Gastrocnemius medialis (tissue), 4 donors: ENCODE measurements at regions not wholly inside any gene's neighbourhood (a gene's known extent, or its start where the extent isn't known, plus 50 kb on each side); places are given as distances from the start of the nearest gene placed in this dataset.

ENCODE experiments used
- ATAC-seq, 2 donors: fragments of 150-250 bp; one replicate each; pipeline ENCODE4 v1.9.1; 2016
- DNase-seq, 2 donors: peaks; one replicate each; pipeline ENCODE4 v3.0.0-alpha.2; 2019
- H3K27ac ChIP-seq, 4 donors: fragments of 200-600 bp; sonication (generic); 1 replicate in 1 of 4; 2 replicates in 3 of 4; pipeline ENCODE4 v1.5.1; 2016 to 2018; ENCODE audit warnings: mild to moderate bottlenecking in 2 of 4, moderate library complexity in 1 of 4
- H3K27me3 ChIP-seq, 3 donors: fragments of 200-600 bp; sonication (generic) in 2 of 3; 1 replicate in 1 of 3; 2 replicates in 2 of 3; pipeline versions ENCODE4 v1.5.1 to v1.6.0; 2016 to 2019; ENCODE audit warnings: mild to moderate bottlenecking in 1 of 3, moderate library complexity in 1 of 3
- H3K36me3 ChIP-seq, 2 donors: fragments of 200-600 bp; sonication (generic) in 1 of 2; one replicate each; pipeline ENCODE4 v1.5.1; 2017 to 2018
- H3K4me1 ChIP-seq, 2 donors: fragments of 200-600 bp; sonication (generic) in 1 of 2; one replicate each; pipeline ENCODE4 v1.5.1; 2016 to 2017; ENCODE audit warnings: mild to moderate bottlenecking in 2 of 2
- H3K4me3 ChIP-seq, 4 donors: fragments of 200-600 bp; sonication (generic) in 3 of 4; 1 replicate in 1 of 4; 2 replicates in 3 of 4; pipeline ENCODE4 v1.5.1; 2016 to 2019; ENCODE audit warnings: mild to moderate bottlenecking in 2 of 4
- H3K9me3 ChIP-seq, 3 donors: fragments of 200-600 bp; sonication (generic) in 2 of 3; 1 replicate in 1 of 3; 2 replicates in 2 of 3; pipeline ENCODE4 v1.5.1; 2016 to 2019
- CTCF ChIP-seq, 5 experiments: fragments of 450-650 bp in 3 of 5; fragments of 200-600 bp in 2 of 5; sonication (generic) in 2 of 5; IDR thresholded peaks in 4 of 5; conservative IDR thresholded peaks in 1 of 5; 1 replicate in 4 of 5; 2 replicates in 1 of 5; pipeline ENCODE4 v1.5.1; 2016 to 2019; ENCODE audit warnings: antibody characterized with exemption in 5 of 5, mild to moderate bottlenecking in 3 of 5, moderate library complexity in 3 of 5
- POLR2A ChIP-seq, 2 donors: fragments of 450-650 bp; IDR thresholded peaks; one replicate each; pipeline ENCODE4 v1.6.1; 2017; ENCODE audit warnings: antibody characterized with exemption in 2 of 2, mild to moderate bottlenecking in 2 of 2, moderate library complexity in 2 of 2
- in situ Hi-C, 4 donors: fragments of 200-750 bp; cut with MboI; loops; one replicate each; pipeline versions ENCODE4 v1.15.0 to v1.8.0; 2017; ENCODE audit warnings: low sequenced_read_pairs in 4 of 4
- intact Hi-C: fragments of 100-400 bp; cut with DNase I; formaldehyde crosslinking; loops from one replicate; pipeline ENCODE4 v1.15.1; 2023; ENCODE audit warnings: low total_unique reads

- ATAC-seq: no peak
- in situ Hi-C loops: no loop called here
- no peaks in the 10 kb centered on the region for H3K4me1 ChIP-seq
- TF ChIP-seq CTCF (IDR thresholded peaks at IDR 0.05 in 4 of 5, conservative IDR thresholded peaks at IDR 0.05 in 1 of 5) (no peak), POLR2A (IDR thresholded peaks at IDR 0.05) (no peak)
- intact Hi-C loops: no loop called here
- H3K4me3 ChIP-seq: no peak overlapping the region
- no peaks in the 10 kb centered on the region for H3K36me3 ChIP-seq
- H3K27me3 ChIP-seq: no peaks in the 10 kb centered on the region
- H3K9me3 ChIP-seq: no peaks in the 10 kb centered on the region
- no peak overlapping the region for H3K27ac ChIP-seq
- no peak for DNase-seq
Measured at GRCh38 chr7:45410893-45411292, 163.3 kb upstream of the ADCY1 start.

- Histone ChIP-seq H3K27ac (no peak overlapping the region), H3K27me3 (no peaks in the 10 kb centered on the region), H3K4me3 (no peak overlapping the region), H3K4me1 (no peaks in the 10 kb centered on the region), H3K36me3 (no peaks in the 10 kb centered on the region), H3K9me3 (no peaks in the 10 kb centered on the region)
- TF ChIP-seq POLR2A (IDR thresholded peaks at IDR 0.05) (no peak), CTCF (IDR thresholded peaks at IDR 0.05 in 4 of 5, conservative IDR thresholded peaks at IDR 0.05 in 1 of 5) (no peak)
- intact Hi-C loops (no loop called here), in situ Hi-C loops (no loop called here)
- ATAC-seq (no peak), DNase-seq (no peak)
Measured at GRCh38 chr7:45413419-45413818, 160.7 kb upstream of the ADCY1 start.

- no peak overlapping the region for H3K27ac ChIP-seq
- in situ Hi-C loops: no loop called here
- H3K9me3 ChIP-seq: no peaks in the 10 kb centered on the region
- H3K4me3 ChIP-seq: no peak overlapping the region
- H3K4me1 ChIP-seq: no peaks in the 10 kb centered on the region
- H3K36me3 ChIP-seq: no peaks in the 10 kb centered on the region
- H3K27me3 ChIP-seq: no peaks in the 10 kb centered on the region
- no peak for DNase-seq
- intact Hi-C loops: no loop called here
- no peak for ATAC-seq
- TF ChIP-seq CTCF (IDR thresholded peaks at IDR 0.05 in 4 of 5, conservative IDR thresholded peaks at IDR 0.05 in 1 of 5) (no peak), POLR2A (IDR thresholded peaks at IDR 0.05) (no peak)
Measured at GRCh38 chr7:45414226-45414625, 159.9 kb upstream of the ADCY1 start.

GRCh38 chr7:45415265-45415664 lies 158.9 kb upstream of the ADCY1 start:
- no peak overlapping the region for H3K4me3 ChIP-seq
- no peaks in the 10 kb centered on the region for H3K9me3 ChIP-seq
- in situ Hi-C loops (no loop called here), intact Hi-C loops (no loop called here)
- no peaks in the 10 kb centered on the region for H3K4me1 ChIP-seq
- no peak for ATAC-seq
- H3K27ac ChIP-seq: no peak overlapping the region
- no peaks in the 10 kb centered on the region for H3K36me3 ChIP-seq
- DNase-seq: no peak
- no peak for TF ChIP-seq POLR2A (IDR thresholded peaks at IDR 0.05)
- no peak for TF ChIP-seq CTCF (IDR thresholded peaks at IDR 0.05 in 4 of 5, conservative IDR thresholded peaks at IDR 0.05 in 1 of 5)
- H3K27me3 ChIP-seq: no peaks in the 10 kb centered on the region

GRCh38 chr7:45416846-45417245 lies 157.3 kb upstream of the ADCY1 start:
- Histone ChIP-seq H3K4me3 (no peak overlapping the region), H3K36me3 (no peaks in the 10 kb centered on the region), H3K4me1 (no peaks in the 10 kb centered on the region), H3K27me3 (no peaks in the 10 kb centered on the region), H3K27ac (no peak overlapping the region), H3K9me3 (no peaks in the 10 kb centered on the region)
- TF ChIP-seq POLR2A (IDR thresholded peaks at IDR 0.05): no peak
- no peak for TF ChIP-seq CTCF (IDR thresholded peaks at IDR 0.05 in 4 of 5, conservative IDR thresholded peaks at IDR 0.05 in 1 of 5)
- ATAC-seq (no peak), DNase-seq (no peak)
- in situ Hi-C loops (no loop called here), intact Hi-C loops (no loop called here)
